PC-3 (cell line): ENCODE measurements at regions not wholly inside any gene's neighbourhood (a gene's known extent, or its start where the extent isn't known, plus 50 kb on each side); places are given as distances from the start of the nearest gene placed in this dataset.

Experiments used
- CTCF ChIP-seq: fragments of 300-600 bp; sonication (generic); conservative IDR thresholded peaks from 2 replicates; pipeline ENCODE4 v1.5.1; 2017; ENCODE audit warnings: antibody characterized with exemption, low read depth, mild to moderate bottlenecking, low read length
- EZH2 ChIP-seq: fragments of 300-600 bp; sonication (generic); IDR thresholded peaks from one replicate; pipeline ENCODE4 v1.6.1; 2017; ENCODE audit warnings: antibody characterized with exemption, mild to moderate bottlenecking, low read length; ENCODE audit not compliant: unreplicated experiment
- EZH2phosphoT487 ChIP-seq: fragments of 300-600 bp; sonication (generic); IDR thresholded peaks from 2 replicates; pipeline ENCODE4 v1.6.1; 2018; ENCODE audit warnings: mild to moderate bottlenecking, antibody characterized with exemption, low read length, borderline replicate concordance

GRCh38 chr2:23069923-23070322, 315.1 kb upstream of the KLHL29 start:
- TF ChIP-seq CTCF (no peak), EZH2phosphoT487 (no peak), EZH2 (no peak)
